ENCODE measurements at regions not wholly inside any gene's neighbourhood (a gene's known extent, or its start where the extent isn't known, plus 50 kb on each side); places are given as distances from the start of the nearest gene placed in this dataset.

- H3K9ac ChIP-seq (ENCODE audit: low read length): no peak overlapping the region
- WGBS (ENCODE audit: insufficient coverage): no CpG with 5 or more reads among the region's 1 CpG
- no peak overlapping the region for H2AFZ ChIP-seq (ENCODE audit: insufficient read depth, low read depth, low read length, poor library complexity, severe bottlenecking)
- H3K79me2 ChIP-seq (ENCODE audit: control insufficient read depth, insufficient read depth, low read length): no peaks in the 10 kb centered on the region
- CTCF ChIA-PET: interaction anchor here (1.6 kb wide), 1 partner anchor 14 kb away, joined by 3 read pairs; no protein-coding TSS in a partner anchor
- no peak overlapping the region for H3K4me3 ChIP-seq (ENCODE audit: control extremely low read depth in 1 of 5, extremely low read depth in 1 of 5, insufficient read depth in 1 of 5, low read depth in 2 of 5, low read length in 4 of 5)
- no peaks in the 10 kb centered on the region for H3K36me3 ChIP-seq (replicated peaks in 1 of 2; ENCODE audit: control extremely low read depth in 1 of 2, control insufficient read depth in 1 of 2, extremely low read depth in 1 of 2, insufficient read depth in 2 of 2, low read length in 1 of 2)
- H3K4me2 ChIP-seq (replicated peaks; ENCODE audit: low read depth, low read length, poor library complexity, severe bottlenecking): no peak overlapping the region
- H3K27ac ChIP-seq (ENCODE audit: low read length in 2 of 2): no peak overlapping the region
- H3K4me1 ChIP-seq (ENCODE audit: control insufficient read depth in 2 of 2, insufficient read depth in 2 of 2, low read length in 2 of 2): peaks cover 70 to 74% of the 10 kb centered on the region in 2 donors
- H3K4me1 Mint-ChIP-seq: peaks cover 77% of the 10 kb centered on the region
- no peak overlapping the region for H3K27ac Mint-ChIP-seq
- H4K20me1 ChIP-seq (ENCODE audit: control insufficient read depth, insufficient read depth, low read length, poor library complexity, severe bottlenecking): no peaks in the 10 kb centered on the region
- intact Hi-C loops (cut with micrococcal nuclease): no loop called here
- ATAC-seq (ENCODE audit: low read depth) (no peak), DNase-seq (no peak)
- no peaks in the 10 kb centered on the region for H3K27me3 ChIP-seq (replicated peaks in 1 of 4; ENCODE audit: control extremely low read depth in 1 of 4, control insufficient read depth in 3 of 4, insufficient read depth in 4 of 4, low read length in 3 of 4)
- no peaks in the 10 kb centered on the region for H3K27me3 Mint-ChIP-seq
- H3K9me3 ChIP-seq (ENCODE audit: control extremely low read depth in 1 of 3, control insufficient read depth in 2 of 3, insufficient read depth in 1 of 3, low read length in 2 of 3): no peaks in the 10 kb centered on the region
- H3K9me3 Mint-ChIP-seq (ENCODE audit: insufficient read depth): no peaks in the 10 kb centered on the region
- TF ChIP-seq EZH2 (IDR thresholded peaks at IDR 0.05; ENCODE audit: borderline replicate concordance, insufficient read depth, low read depth, low read length, poor library complexity, severe bottlenecking) (no peak), CTCF (IDR thresholded peaks at IDR 0.05) (no peak)
- POLR2A ChIA-PET: no interaction called here
- H3K4me3 Mint-ChIP-seq: no peak overlapping the region
Measured at GRCh38 chr2:12113412-12113811, 367.0 kb downstream of the LPIN1 start.

- H4K20me1 ChIP-seq (ENCODE audit: control insufficient read depth, insufficient read depth, low read length, poor library complexity, severe bottlenecking): no peaks in the 10 kb centered on the region
- DNase-seq (no peak), ATAC-seq (ENCODE audit: low read depth) (no peak)
- no peak overlapping the region for H3K4me3 Mint-ChIP-seq
- H3K27me3 Mint-ChIP-seq: no peaks in the 10 kb centered on the region
- peaks cover 72% of the 10 kb centered on the region for H3K4me1 Mint-ChIP-seq
- WGBS (ENCODE audit: insufficient coverage): 57% methylated on average over 1 of the region's 1 CpG
- H3K4me2 ChIP-seq (replicated peaks; ENCODE audit: low read depth, low read length, poor library complexity, severe bottlenecking): no peak overlapping the region
- H2AFZ ChIP-seq (ENCODE audit: insufficient read depth, low read depth, low read length, poor library complexity, severe bottlenecking): no peak overlapping the region
- H3K9ac ChIP-seq (ENCODE audit: low read length): no peak overlapping the region
- no peak for TF ChIP-seq EZH2 (IDR thresholded peaks at IDR 0.05; ENCODE audit: borderline replicate concordance, insufficient read depth, low read depth, low read length, poor library complexity, severe bottlenecking)
- TF ChIP-seq CTCF (IDR thresholded peaks at IDR 0.05): no peak
- H3K27ac Mint-ChIP-seq: no peak overlapping the region
- no peaks in the 10 kb centered on the region for H3K36me3 ChIP-seq (replicated peaks in 1 of 2; ENCODE audit: control extremely low read depth in 1 of 2, control insufficient read depth in 1 of 2, extremely low read depth in 1 of 2, insufficient read depth in 2 of 2, low read length in 1 of 2)
- POLR2A ChIA-PET: no interaction called here
- CTCF ChIA-PET: interaction anchor here (1.8 kb wide), 1 partner anchor 8 kb away, joined by 6 read pairs; no protein-coding TSS in a partner anchor
- peaks cover 64 to 69% of the 10 kb centered on the region in 2 donors for H3K4me1 ChIP-seq (ENCODE audit: control insufficient read depth in 2 of 2, insufficient read depth in 2 of 2, low read length in 2 of 2)
- H3K4me3 ChIP-seq (ENCODE audit: control extremely low read depth in 1 of 5, extremely low read depth in 1 of 5, insufficient read depth in 1 of 5, low read depth in 2 of 5, low read length in 4 of 5): no peak overlapping the region
- H3K9me3 Mint-ChIP-seq (ENCODE audit: insufficient read depth): no peaks in the 10 kb centered on the region
- no peak overlapping the region for H3K27ac ChIP-seq (ENCODE audit: low read length in 2 of 2)
- H3K9me3 ChIP-seq (ENCODE audit: control extremely low read depth in 1 of 3, control insufficient read depth in 2 of 3, insufficient read depth in 1 of 3, low read length in 2 of 3): no peaks in the 10 kb centered on the region
- H3K27me3 ChIP-seq (replicated peaks in 1 of 4; ENCODE audit: control extremely low read depth in 1 of 4, control insufficient read depth in 3 of 4, insufficient read depth in 4 of 4, low read length in 3 of 4): no peaks in the 10 kb centered on the region
- H3K79me2 ChIP-seq (ENCODE audit: control insufficient read depth, insufficient read depth, low read length): no peaks in the 10 kb centered on the region
- intact Hi-C loops (cut with micrococcal nuclease): no loop called here
Measured at GRCh38 chr2:12114816-12115215, 368.4 kb downstream of the LPIN1 start.

Measured in B cell (primary cell).